ENCODE measurements at regions not wholly inside any gene's neighbourhood (a gene's known extent, or its start where the extent isn't known, plus 50 kb on each side); places are given as distances from the start of the nearest gene placed in this dataset.
"Not testable (repeated sequence)": the region's sequence is repeated elsewhere in the genome, so short reads cannot be mapped to it uniquely, and the experiment has no call there.

DNA sequence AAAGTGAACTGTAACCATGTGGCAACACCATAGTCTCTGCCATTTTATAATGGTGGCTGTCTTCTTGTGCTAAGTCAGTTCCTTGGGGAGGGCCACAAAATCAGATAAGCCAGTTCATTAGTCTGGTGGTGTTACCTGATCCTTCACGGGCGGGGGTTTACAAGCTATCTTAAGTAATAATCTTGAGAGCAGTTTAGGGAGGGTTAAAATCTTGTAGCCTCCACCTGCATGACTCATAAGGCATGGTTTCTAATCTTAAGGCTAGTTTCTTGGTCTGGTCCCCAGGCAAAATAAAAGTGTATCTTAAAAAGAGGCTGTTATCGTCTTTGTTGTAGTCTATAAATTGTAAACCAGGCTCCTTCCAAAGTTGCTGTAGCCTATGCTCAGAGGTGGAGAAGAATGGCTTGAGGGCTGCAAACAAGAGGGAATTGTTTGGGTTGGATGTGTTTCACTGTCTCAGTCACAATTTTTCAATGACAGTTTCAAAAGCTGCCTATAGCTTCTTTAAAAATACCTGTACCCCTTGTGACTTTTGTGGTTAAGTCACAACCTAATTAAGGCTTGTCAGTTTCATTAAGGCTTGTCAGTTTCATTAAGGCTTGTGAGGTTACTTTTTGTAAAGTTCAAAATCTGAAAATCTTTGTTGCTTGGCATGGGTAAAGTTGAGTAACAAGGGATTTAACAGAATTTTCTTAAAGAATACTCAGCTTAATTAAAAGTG is 135.7 kb downstream of the RPS4Y2 start:
- no peak for DNase-seq (ENCODE audit: low read depth in 2 of 2)

DNA sequence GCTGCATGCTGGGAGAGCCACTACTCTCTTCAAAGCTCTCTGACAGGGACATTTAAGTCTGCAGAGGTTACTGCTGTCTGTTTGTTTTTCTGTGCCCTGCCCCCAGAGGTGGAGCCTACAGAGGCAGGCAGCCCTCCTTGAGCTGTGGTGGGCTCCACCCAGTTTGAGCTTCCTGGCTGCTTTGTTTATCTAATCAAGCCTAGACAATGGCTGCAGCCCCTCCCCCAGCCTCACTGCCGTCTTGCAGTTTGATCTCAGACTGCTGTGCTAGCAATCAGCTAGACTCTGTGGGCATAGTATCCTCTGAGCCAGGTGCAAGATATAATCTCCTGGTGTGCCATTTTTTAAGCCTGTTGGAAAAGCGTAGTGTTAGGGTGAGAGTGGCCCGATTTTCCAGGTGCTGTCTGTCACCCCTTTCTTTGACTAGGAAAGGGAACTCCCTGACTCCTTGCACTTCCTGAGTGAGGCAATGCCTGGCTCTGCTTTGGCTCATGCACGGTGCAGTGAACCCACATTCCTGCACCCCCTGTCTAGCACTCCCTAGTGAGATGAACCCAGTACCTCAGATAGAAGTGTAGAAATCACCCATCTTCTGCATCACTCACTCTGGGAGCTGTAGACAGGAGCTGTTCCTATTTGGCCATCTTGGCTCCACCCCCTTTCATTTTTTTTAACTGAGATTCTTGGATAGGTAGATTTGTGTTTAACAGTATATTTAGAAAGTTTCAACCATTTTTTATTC is 169.6 kb downstream of the RPS4Y2 start:
- peak in 1 of 2 donors; percentile 2 for DNase-seq (ENCODE audit: low read depth in 2 of 2)

- DNase-seq (ENCODE audit: low read depth in 2 of 2), result no peak
These were observed 173.9 kb downstream of the RPS4Y2 start for GRCh38 chrY:20929691-20930342.

- not testable (repeated sequence) for DNase-seq (ENCODE audit: low read depth in 2 of 2)
These were observed 180.9 kb downstream of the RPS4Y2 start for GRCh38 chrY:20936709-20937251.

DNA sequence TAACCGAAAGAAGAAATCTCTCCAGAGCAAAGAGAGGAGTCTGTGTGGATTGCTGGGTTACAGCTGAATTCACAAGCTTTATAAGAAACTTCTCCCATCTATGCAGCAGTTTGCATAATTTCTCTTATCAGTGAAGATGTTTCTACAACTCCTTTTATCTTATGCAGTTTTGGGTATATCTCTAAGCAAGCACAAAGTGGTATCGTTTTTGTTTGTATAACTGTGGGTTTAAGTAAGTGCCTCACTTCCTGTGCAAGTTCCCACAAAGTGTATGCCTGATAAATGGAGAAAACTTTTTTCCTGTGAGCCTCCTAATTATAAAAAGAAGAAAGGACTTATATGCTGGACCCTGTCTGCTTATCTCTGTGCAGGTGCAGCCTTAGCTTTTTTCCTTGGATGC is 205.6 kb downstream of the RPS4Y2 start:
- DNase-seq (ENCODE audit: low read depth in 2 of 2), result no peak

GRCh38 chrY:20967828-20968227 is 211.9 kb downstream of the RPS4Y2 start:
- no peak for DNase-seq (ENCODE audit: low read depth in 2 of 2)

GRCh38 chrY:20968237-20968636 is 212.3 kb downstream of the RPS4Y2 start:
- no peak for DNase-seq (ENCODE audit: low read depth in 2 of 2)

GRCh38 chrY:20971371-20971770 is 215.5 kb downstream of the RPS4Y2 start:
- no peak for DNase-seq (ENCODE audit: low read depth in 2 of 2)

DNA sequence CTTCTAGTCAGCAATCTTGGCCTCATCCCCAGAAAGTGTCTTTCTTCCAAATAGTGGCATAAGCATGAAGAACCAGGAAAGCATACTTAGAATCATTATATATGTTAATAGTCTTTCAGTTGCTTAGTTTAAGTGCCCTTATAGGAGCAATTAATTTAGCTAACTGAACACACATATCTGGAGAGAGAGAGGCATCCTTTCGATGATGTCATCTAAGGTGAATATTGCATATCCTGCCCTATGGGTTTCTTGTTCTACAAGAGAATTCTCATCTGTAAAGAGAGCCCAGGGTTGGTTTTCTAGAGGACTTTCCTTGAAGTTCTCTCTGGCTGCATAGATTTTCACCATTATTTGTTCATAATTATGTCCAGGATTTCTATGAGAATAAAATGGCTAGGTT is 230.1 kb downstream of the RPS4Y2 start:
- DNase-seq (ENCODE audit: low read depth in 2 of 2), result no peak

DNA sequence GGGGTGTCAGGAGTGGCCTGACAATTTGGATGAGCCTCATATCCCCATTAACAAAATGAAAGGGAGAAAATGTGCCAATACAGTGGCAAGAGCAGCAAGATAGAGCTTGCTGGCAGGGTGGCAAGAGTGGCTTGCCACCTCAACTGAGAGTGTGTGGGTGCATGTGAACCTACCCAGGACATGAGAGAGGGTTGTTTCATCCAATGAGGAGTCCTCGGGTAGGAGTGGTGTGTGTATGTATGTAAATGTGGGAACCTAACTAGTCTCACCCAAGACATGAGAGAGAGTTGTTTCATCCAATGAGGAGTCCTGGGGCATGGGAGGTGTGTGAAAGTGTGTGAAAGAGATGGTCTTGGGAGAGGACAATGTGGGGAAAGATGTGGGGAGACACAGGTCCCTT is 234.2 kb downstream of the RPS4Y2 start:
- no peak for DNase-seq (ENCODE audit: low read depth in 2 of 2)

GRCh38 chrY:20990869-20991548 is 235.1 kb downstream of the RPS4Y2 start:
- DNase-seq (ENCODE audit: low read depth in 2 of 2), result no peak

- DNase-seq (ENCODE audit: low read depth in 2 of 2), result no peak
These were observed 241.4 kb downstream of the RPS4Y2 start for GRCh38 chrY:20997355-20997754.

DNA sequence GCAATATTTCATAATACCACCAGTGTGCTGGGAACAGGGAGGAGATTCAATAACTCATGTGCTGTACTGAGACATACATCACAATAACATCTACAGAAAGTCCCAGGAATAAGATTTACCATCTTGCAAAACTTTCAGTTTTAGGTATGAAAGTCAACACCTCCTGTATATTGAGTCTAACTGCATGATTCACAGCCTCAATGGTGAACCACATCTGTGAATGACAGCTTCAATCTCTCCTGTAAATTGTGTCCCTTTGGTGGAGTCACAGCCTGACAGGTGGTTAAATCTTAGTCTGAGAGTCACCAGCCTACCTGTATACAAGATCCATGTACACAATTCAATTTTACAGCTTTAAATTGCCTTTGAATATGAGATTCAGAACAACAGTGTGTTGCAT is 242.1 kb downstream of the RPS4Y2 start:
- DNase-seq (ENCODE audit: low read depth in 2 of 2), result no peak

DNA sequence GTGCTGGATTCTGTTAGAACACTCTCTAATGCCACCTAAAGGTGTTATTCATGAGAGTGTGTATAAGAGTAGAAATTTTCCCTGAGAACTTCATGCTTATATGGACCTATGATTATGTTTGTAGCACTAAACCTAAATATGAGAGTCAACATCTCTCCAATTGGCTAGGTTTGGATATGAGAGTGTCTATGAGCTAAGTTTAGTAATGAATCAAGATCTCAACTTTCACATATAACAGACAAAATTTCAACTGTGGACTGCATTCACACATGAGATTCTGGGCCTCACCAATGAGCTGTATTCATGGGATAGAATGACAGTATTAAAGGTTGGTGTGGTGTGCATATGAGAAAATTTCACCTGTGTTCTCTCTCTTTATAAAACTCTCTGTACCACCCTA is 242.6 kb downstream of the RPS4Y2 start:
- DNase-seq (ENCODE audit: low read depth in 2 of 2), result no peak

- no peak for DNase-seq (ENCODE audit: low read depth in 2 of 2)
These were observed 245.2 kb downstream of the RPS4Y2 start for GRCh38 chrY:21001102-21001501.

GRCh38 chrY:21003059-21003458 is 247.2 kb downstream of the RPS4Y2 start:
- DNase-seq (ENCODE audit: low read depth in 2 of 2), result no peak

DNA sequence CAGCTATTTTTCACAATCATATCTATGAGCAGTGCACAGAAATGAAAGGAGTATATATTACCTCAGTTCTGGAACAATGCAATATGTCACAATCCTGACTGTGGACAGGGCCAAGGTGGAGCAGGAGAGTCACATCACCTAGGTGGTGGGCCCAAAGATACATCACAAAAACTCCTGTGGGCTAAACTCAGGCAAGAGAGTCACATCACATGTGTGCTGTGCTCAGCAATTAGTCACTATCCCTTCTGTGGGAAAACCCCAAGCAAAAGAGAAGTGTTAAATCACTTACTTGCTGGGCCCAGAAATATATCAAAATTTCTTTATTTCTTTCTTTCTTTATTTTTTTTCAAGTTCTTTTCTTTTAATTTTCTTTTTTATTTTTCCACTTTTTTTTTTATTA is 249.6 kb downstream of the RPS4Y2 start:
- no peak for DNase-seq (ENCODE audit: low read depth in 2 of 2)

DNA sequence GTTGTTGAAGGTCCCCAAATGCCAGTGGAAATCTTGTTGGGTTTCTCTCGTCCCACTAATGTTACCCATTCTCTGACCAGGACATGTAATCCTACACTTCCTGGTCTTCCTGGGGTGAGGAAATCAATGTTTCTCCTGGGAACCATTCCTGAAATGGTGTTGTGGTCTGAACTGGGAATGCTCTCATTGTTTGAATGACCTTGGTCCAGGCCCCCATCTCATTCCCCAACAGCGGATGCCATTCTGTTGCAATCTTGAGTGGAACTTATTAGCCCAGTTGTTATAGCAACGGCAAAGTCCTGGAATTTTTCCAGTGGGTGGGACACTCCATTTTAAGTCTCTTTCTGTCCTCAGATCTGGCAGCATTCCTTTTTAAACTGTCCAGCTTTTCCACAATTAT is 265.9 kb downstream of the RPS4Y2 start:
- DNase-seq (ENCODE audit: low read depth in 2 of 2), result no peak

DNA sequence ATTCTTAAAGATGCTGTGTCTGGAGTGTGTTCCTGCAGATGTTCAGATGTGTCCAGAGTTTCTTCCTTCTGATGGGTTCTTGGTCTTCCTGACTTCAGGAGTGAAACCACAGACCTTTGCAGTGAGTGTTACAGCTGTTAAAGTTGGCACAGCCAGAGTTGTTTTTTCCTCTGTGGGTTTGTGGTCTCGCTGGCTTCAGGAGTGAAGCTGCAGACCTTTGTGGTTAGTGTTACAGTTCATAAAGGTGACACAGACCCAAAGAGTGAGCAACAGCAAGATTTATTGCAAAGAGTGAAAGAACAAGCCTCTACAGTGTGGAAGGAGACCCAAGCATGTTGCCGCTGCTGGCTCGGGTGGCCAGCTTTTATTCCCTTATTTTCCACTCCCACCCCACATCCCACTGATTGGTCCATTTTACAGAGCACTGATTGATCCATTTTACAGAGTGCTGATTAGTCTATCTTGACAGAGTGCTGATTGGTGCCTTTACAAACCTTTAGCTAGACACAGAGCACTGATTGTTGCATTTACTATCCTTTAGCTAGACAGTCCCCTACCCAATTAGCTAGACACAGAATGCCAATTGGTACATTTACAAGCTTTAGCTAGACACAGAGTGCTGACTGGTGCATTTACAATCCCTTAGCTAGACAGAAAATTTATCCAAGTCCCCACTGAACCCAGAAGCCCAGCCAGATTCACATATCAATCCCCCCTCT is 266.6 kb downstream of the RPS4Y2 start:
- DNase-seq (ENCODE audit: low read depth in 2 of 2), result no peak

- no peak for DNase-seq (ENCODE audit: low read depth in 2 of 2)
These were observed 268.0 kb downstream of the RPS4Y2 start for GRCh38 chrY:21023906-21024305.

DNA sequence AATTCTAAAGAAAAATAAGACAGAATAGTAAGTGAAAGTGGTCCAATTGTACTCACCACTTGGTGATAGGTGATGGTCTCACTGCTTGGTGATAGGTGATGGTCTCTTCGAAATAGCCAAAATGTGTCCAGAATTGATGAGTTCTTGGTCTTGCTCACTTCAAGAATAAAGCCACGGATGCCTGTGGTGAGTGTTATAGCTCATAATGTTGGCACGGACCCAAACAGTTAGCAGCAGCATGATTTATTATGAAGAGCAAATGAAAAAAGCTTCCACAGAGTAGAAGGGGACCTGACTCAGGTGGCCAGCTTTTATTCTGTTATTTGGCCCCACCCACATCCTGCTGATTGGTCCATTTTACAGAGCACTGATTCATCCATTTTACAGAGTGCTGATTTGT is 272.6 kb downstream of the RPS4Y2 start:
- DNase-seq (ENCODE audit: low read depth in 2 of 2), result no peak

Data from stimulated activated CD4-positive, alpha-beta T cell treated with anti-CD3 and anti-CD28 coated beads, Interleukin-4, amount 100 ng/mL, for 48 hours (primary cell).